Endothelial cell of umbilical vein (primary cell): ENCODE measurements at regions not wholly inside any gene's neighbourhood (a gene's known extent, or its start where the extent isn't known, plus 50 kb on each side); places are given as distances from the start of the nearest gene placed in this dataset.

Source experiments
- BruUV-seq: library from RNA; stranded (reverse); fragments of 400-500 nt; replicated peaks from 2 replicates; lab custom pipeline; 2021; lab: Mats Ljungman, UMichigan
- CTCF ChIA-PET: fragments of 300-600, 350-600 bp; sonication (Branson Sonifier 250); formaldehyde crosslinking; loops from one replicate; lab custom pipeline; 2021; ENCODE audit warnings: antibody characterized with exemption, inconsistent platforms; lab: Charles Lee
- POLR2A ChIA-PET: fragments of 300-600, 350-600 bp; sonication (Branson Sonifier 250); formaldehyde crosslinking; loops from one replicate; lab custom pipeline; 2021; ENCODE audit warnings: antibody characterized with exemption, inconsistent platforms; lab: Charles Lee
- DNase-seq: peaks from one replicate; pipeline ENCODE4 v3.0.0-alpha.2; 2011; ENCODE audit warnings: low read depth, low spot score
- FAIRE-seq: peaks from 2 replicates; lab custom pipeline; 2011; peaks lifted over from hg19 to GRCh38; lab: Jason Lieb, UNC
- H2AFZ ChIP-seq: 2 replicates; pipeline ENCODE4 v1.6.0; 2012; ENCODE audit warnings: low read depth, low read length, control low read depth, inconsistent platforms
- H3K27ac ChIP-seq: 2 replicates; pipeline ENCODE4 v1.5.1; 2011; ENCODE audit warnings: low read depth, mild to moderate bottlenecking, control low read depth, low read length, moderate library complexity; ENCODE audit not compliant: insufficient read depth
- H3K27me3 ChIP-seq, 2 experiments: 2 replicates each; pipeline versions ENCODE4 v1.6.0 to v1.6.1; 2011; ENCODE audit warnings: low read length in 2 of 2, mixed read lengths in 1 of 2; ENCODE audit not compliant: control insufficient read depth in 2 of 2, insufficient read depth in 2 of 2
- H3K36me3 ChIP-seq, 2 experiments: 2 replicates in 1 of 2; 3 replicates in 1 of 2; pipeline ENCODE4 v1.5.1; 2011; ENCODE audit warnings: low read length in 2 of 2, mild to moderate bottlenecking in 1 of 2, moderate library complexity in 1 of 2; ENCODE audit not compliant: control insufficient read depth in 2 of 2, insufficient read depth in 2 of 2; ENCODE audit errors: extremely low read depth in 1 of 2
- H3K4me1 ChIP-seq: 3 replicates; pipeline ENCODE4 v1.5.1; 2011; ENCODE audit warnings: mild to moderate bottlenecking, low read length; ENCODE audit not compliant: control insufficient read depth, insufficient read depth; ENCODE audit errors: extremely low read depth
- H3K4me2 ChIP-seq: 2 replicates; pipeline ENCODE4 v1.6.1; 2011; ENCODE audit warnings: low read length, control low read depth, mixed read lengths; ENCODE audit not compliant: insufficient read depth
- H3K4me3 ChIP-seq, 3 experiments: fragments of 200-600 bp in 1 of 3; sonication (generic), shearing (Covaris generic) in 1 of 3; replicated peaks in 1 of 3; 2 replicates each; pipeline ENCODE4 v1.5.1; 2011 to 2016; ENCODE audit warnings: control low read depth in 3 of 3, low read length in 3 of 3, mild to moderate bottlenecking in 2 of 3, inconsistent platforms in 1 of 3, low read depth in 1 of 3, moderate library complexity in 1 of 3; ENCODE audit not compliant: insufficient read depth in 1 of 3
- H3K79me2 ChIP-seq: 2 replicates; pipeline ENCODE4 v1.6.0; 2012; ENCODE audit warnings: low read length, inconsistent platforms; ENCODE audit not compliant: control insufficient read depth, insufficient read depth
- H3K9ac ChIP-seq: replicated peaks from 2 replicates; pipeline ENCODE3; 2011; ENCODE audit warnings: low read length, control low read depth; ENCODE audit not compliant: insufficient read depth; ENCODE audit errors: extremely low read depth
- H3K9me1 ChIP-seq: replicated peaks from 3 replicates; pipeline ENCODE4 v1.6.0; 2011; ENCODE audit warnings: mild to moderate bottlenecking, low read length; ENCODE audit not compliant: control insufficient read depth, insufficient read depth; ENCODE audit errors: extremely low read depth
- H3K9me3 ChIP-seq: replicated peaks from 2 replicates; pipeline ENCODE4 v1.5.1; 2012; ENCODE audit warnings: low read length, inconsistent platforms; ENCODE audit not compliant: control insufficient read depth, insufficient read depth
- H4K20me1 ChIP-seq: replicated peaks from 2 replicates; pipeline ENCODE3; 2011; ENCODE audit warnings: mild to moderate bottlenecking, low read length; ENCODE audit not compliant: control insufficient read depth, insufficient read depth; ENCODE audit errors: extremely low read depth
- CTCF ChIP-seq, 2 donors: IDR thresholded peaks; 1 replicate in 1 of 2; 2 replicates in 1 of 2; pipeline ENCODE4 v1.5.1; 2011; ENCODE audit warnings: low read length in 2 of 2, mild to moderate bottlenecking in 2 of 2, moderate library complexity in 2 of 2, control low read depth in 1 of 2, inconsistent platforms in 1 of 2, low read depth in 1 of 2; ENCODE audit not compliant: insufficient read depth in 1 of 2; ENCODE audit errors: extremely low read depth in 1 of 2
- EZH2 ChIP-seq: IDR thresholded peaks from 2 replicates; pipeline ENCODE4 v1.6.1; 2012; ENCODE audit warnings: borderline replicate concordance, low read depth, mild to moderate bottlenecking, moderate library complexity, low read length, inconsistent platforms; ENCODE audit not compliant: severe bottlenecking
- FOS ChIP-seq: IDR thresholded peaks from 2 replicates; pipeline ENCODE4 v1.6.1; 2011; ENCODE audit warnings: mild to moderate bottlenecking, low read length, moderate library complexity, borderline replicate concordance; ENCODE audit not compliant: insufficient read depth
- GATA2 ChIP-seq: IDR thresholded peaks from 2 replicates; pipeline ENCODE4 v1.7.0; 2011; ENCODE audit warnings: low read depth, mild to moderate bottlenecking, moderate library complexity, mixed read lengths, low read length; ENCODE audit not compliant: insufficient read length, insufficient read depth
- MYC ChIP-seq: IDR thresholded peaks from one replicate; pipeline ENCODE4 v1.6.1; 2011; ENCODE audit warnings: mild to moderate bottlenecking, low read depth, low read length
- POLR2A ChIP-seq: IDR thresholded peaks from 2 replicates; pipeline ENCODE4 v1.6.1; 2012; ENCODE audit warnings: low read depth, mild to moderate bottlenecking, control low read depth, low read length
- POLR2AphosphoS5 ChIP-seq: IDR thresholded peaks from 2 replicates; pipeline ENCODE4 v1.6.1; 2012; ENCODE audit warnings: low read depth, mild to moderate bottlenecking, control low read depth, low read length, moderate library complexity; ENCODE audit not compliant: insufficient read depth
- dilution Hi-C: fragments of 300-500 bp; cut with MboI; formaldehyde crosslinking; loops from one replicate; pipeline ENCODE4 v1.15.0; 2019; ENCODE audit warnings: low sequenced_read_pairs; ENCODE audit not compliant: extremely low pct_ligation_motif_present
- intact Hi-C: fragments of 100-400 bp; cut with micrococcal nuclease; formaldehyde crosslinking; loops from one replicate; pipeline ENCODE4 v1.10.0; 2022

GRCh38 chr1:29431138-29431537 is 194.8 kb downstream of the PTPRU start:
- intact Hi-C loops = no loop called here
- H3K27ac ChIP-seq = no peak overlapping the region
- DNase-seq (no peak), FAIRE-seq (no peak)
- H3K9me1 ChIP-seq = no peaks in the 10 kb centered on the region
- ChIA-PET POLR2A (no interaction called here), CTCF (no interaction called here)
- no peaks in the 10 kb centered on the region for H3K27me3 ChIP-seq
- H3K9ac ChIP-seq = no peak overlapping the region
- no peaks in the 10 kb centered on the region for H3K36me3 ChIP-seq
- no peaks in the 10 kb centered on the region for H3K9me3 ChIP-seq
- no peaks in the 10 kb centered on the region for H3K79me2 ChIP-seq
- no peak overlapping the region for H3K4me2 ChIP-seq
- H2AFZ ChIP-seq = no peak overlapping the region
- no peaks in the 10 kb centered on the region for H3K4me1 ChIP-seq
- dilution Hi-C loops = no loop called here
- TF ChIP-seq MYC (no peak), POLR2A (no peak), FOS (no peak), POLR2AphosphoS5 (no peak), EZH2 (no peak)
- no peak overlapping the region for H3K4me3 ChIP-seq
- no peaks in the 10 kb centered on the region for H4K20me1 ChIP-seq
- no TSS peak for BruUV-seq

GRCh38 chr1:29429656-29430055 is 193.3 kb downstream of the PTPRU start:
- H3K27me3 ChIP-seq = no peaks in the 10 kb centered on the region
- CTCF ChIA-PET = no interaction called here
- H2AFZ ChIP-seq = no peak overlapping the region
- no TSS peak for BruUV-seq
- no peaks in the 10 kb centered on the region for H4K20me1 ChIP-seq
- dilution Hi-C loops = no loop called here
- no peaks in the 10 kb centered on the region for H3K9me1 ChIP-seq
- POLR2A ChIA-PET = no interaction called here
- no peak overlapping the region for H3K4me3 ChIP-seq
- FAIRE-seq (no peak), DNase-seq (no peak)
- no peaks in the 10 kb centered on the region for H3K79me2 ChIP-seq
- H3K4me1 ChIP-seq = no peaks in the 10 kb centered on the region
- no peaks in the 10 kb centered on the region for H3K36me3 ChIP-seq
- H3K9me3 ChIP-seq = no peaks in the 10 kb centered on the region
- intact Hi-C loops = no loop called here
- H3K9ac ChIP-seq = no peak overlapping the region
- TF ChIP-seq CTCF (IDR thresholded peaks at IDR 0.05; ENCODE audit: extremely low read depth in 1 of 2, insufficient read depth in 1 of 2, low read depth in 1 of 2, low read length in 2 of 2) = no peak
- no peak for TF ChIP-seq GATA2
- no peak for TF ChIP-seq MYC
- no peak for TF ChIP-seq POLR2A
- TF ChIP-seq FOS = no peak
- TF ChIP-seq POLR2AphosphoS5 = no peak
- no peak for TF ChIP-seq EZH2
- no peak overlapping the region for H3K4me2 ChIP-seq
- no peak overlapping the region for H3K27ac ChIP-seq
